ENCODE measurements at regions not wholly inside any gene's neighbourhood (a gene's known extent, or its start where the extent isn't known, plus 50 kb on each side); places are given as distances from the start of the nearest gene placed in this dataset. TPM values are rescaled to one million over a fixed set of nuclear protein-coding genes. Genes with fewer than 3 reads are reported as not detected.
A peak's percentile ranks its signal among the peaks of the same experiment; 100 is the strongest.

DNA sequence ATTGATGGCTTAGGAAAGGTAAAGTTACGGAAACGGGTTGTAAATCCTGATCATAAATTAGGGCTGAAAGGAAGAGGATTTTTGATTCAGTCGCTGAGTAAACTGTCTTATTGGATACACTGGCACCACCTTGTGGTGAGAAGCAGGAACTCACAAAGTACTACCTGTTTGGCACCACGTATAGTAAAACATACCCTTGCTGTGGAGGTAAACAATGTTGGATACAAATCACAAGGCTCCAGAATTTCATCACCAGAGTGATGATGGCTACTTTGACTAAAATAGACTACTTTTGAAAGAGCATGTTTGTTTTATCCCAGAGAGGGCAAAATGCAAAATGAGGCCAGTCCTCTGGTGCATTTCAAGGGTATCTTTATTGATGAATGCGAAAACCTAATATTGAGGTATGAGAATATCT is 216.9 kb downstream of the IGSF11 start:
- intact Hi-C loops (cut with micrococcal nuclease), result loop anchor here (5.0 kb wide), 1 partner anchor 1800 kb away; no protein-coding TSS in a partner anchor
- CTCF ChIA-PET, result interaction anchor here (0.7 to 1.3 kb wide), 3 partner anchors 9 to 278 kb away, joined by 3 to 4 read pairs (median 3); no protein-coding TSS in a partner anchor
- DNase-seq, result peak; percentile 38
- H3K36me3 Mint-ChIP-seq, result no peaks in the 10 kb centered on the region
- H3K27ac Mint-ChIP-seq, result no peak overlapping the region
- H3K4me3 Mint-ChIP-seq, result no peak overlapping the region
- H3K9me3 Mint-ChIP-seq, result no peaks in the 10 kb centered on the region
- POLR2A ChIA-PET, result no interaction called here
- H3K27me3 Mint-ChIP-seq, result peaks cover 5% of the 10 kb centered on the region
- H3K4me1 Mint-ChIP-seq (ENCODE audit: low read depth), result no peaks in the 10 kb centered on the region

- intact Hi-C loops (cut with micrococcal nuclease), result loop anchor here (5.0 kb wide), 1 partner anchor 1801 kb away; no protein-coding TSS in a partner anchor
Observed at GRCh38 chr3:118818386-118818785, 216.3 kb downstream of the IGSF11 start.

GRCh38 chr3:118823626-118824025 is 211.0 kb downstream of the IGSF11 start:
- ChIA-PET POLR2A (no interaction called here), CTCF (no interaction called here)
- H3K36me3 Mint-ChIP-seq, result no peaks in the 10 kb centered on the region
- no peaks in the 10 kb centered on the region for H3K4me1 Mint-ChIP-seq (ENCODE audit: low read depth)
- H3K4me3 Mint-ChIP-seq, result no peak overlapping the region
- no peak overlapping the region for H3K27ac Mint-ChIP-seq
- intact Hi-C loops (cut with micrococcal nuclease), result no loop called here
- H3K27me3 Mint-ChIP-seq, result peaks cover 2% of the 10 kb centered on the region
- H3K9me3 Mint-ChIP-seq, result no peaks in the 10 kb centered on the region
- DNase-seq, result no peak

More at GRCh38 chr3:118818386-118818785, 216.3 kb downstream of the IGSF11 start:
- no peaks in the 10 kb centered on the region for H3K36me3 Mint-ChIP-seq
- no peaks in the 10 kb centered on the region for H3K4me1 Mint-ChIP-seq (ENCODE audit: low read depth)
- H3K27ac Mint-ChIP-seq, result no peak overlapping the region
- ChIA-PET POLR2A (no interaction called here), CTCF (interaction anchor here (0.7 to 1.3 kb wide), 4 partner anchors 8 to 277 kb away, joined by 3 to 4 read pairs (median 3); no protein-coding TSS in a partner anchor)
- H3K9me3 Mint-ChIP-seq, result no peaks in the 10 kb centered on the region
- peaks cover 5% of the 10 kb centered on the region for H3K27me3 Mint-ChIP-seq
- no peak overlapping the region for H3K4me3 Mint-ChIP-seq
- DNase-seq, result no peak

DNA sequence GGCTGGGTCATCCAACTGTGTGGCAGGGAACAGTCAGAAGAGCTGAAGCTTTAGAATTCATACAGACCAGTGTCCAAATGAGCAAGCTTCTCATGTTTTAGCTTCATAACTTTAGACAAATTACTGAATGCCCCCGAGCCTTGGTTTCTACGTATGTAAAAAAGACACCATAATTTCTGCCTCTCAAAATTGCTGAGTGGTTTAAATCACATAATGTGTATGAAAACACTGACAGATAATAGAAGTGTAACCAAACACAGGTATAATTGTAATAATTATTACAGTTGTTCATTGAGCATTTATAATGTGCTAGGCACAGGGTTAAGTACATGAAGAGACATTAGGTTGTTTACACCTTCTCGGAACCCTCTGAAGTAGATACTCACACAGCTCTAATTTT is 207.2 kb downstream of the IGSF11 start:
- Mint-ChIP-seq H3K4me3 (no peak overlapping the region), H3K36me3 (no peaks in the 10 kb centered on the region), H3K27me3 (peaks cover 2% of the 10 kb centered on the region), H3K4me1 (ENCODE audit: low read depth) (no peaks in the 10 kb centered on the region), H3K27ac (no peak overlapping the region), H3K9me3 (no peaks in the 10 kb centered on the region)
- CTCF ChIA-PET, result interaction anchor here (1.6 kb wide), 1 partner anchor 9 kb away, joined by 4 read pairs; no protein-coding TSS in a partner anchor
- POLR2A ChIA-PET, result no interaction called here
- intact Hi-C loops (cut with micrococcal nuclease), result no loop called here
- DNase-seq, result no peak

DNA sequence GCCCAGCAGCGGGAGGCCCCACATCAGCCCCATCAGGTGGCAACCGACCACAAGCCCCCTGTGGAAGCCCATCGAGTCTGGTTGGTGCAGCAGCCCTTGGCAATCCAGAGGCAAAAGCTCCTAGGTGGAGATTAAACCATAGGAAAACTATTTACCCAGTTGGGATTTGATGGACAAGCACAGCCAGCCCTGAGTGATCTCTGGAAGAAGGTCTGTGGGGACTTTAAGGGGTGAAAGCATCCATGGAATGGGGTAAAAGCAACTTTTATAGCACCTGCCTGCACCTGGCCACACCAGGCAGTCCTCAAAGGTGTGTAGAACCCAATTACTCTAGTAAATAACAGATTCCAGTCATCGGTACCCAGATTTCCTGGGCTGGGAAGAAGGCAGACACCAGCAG is 206.3 kb downstream of the IGSF11 start:
- Mint-ChIP-seq H3K4me1 (ENCODE audit: low read depth) (no peaks in the 10 kb centered on the region), H3K9me3 (no peaks in the 10 kb centered on the region), H3K27ac (no peak overlapping the region), H3K4me3 (no peak overlapping the region), H3K27me3 (peaks cover 2% of the 10 kb centered on the region), H3K36me3 (no peaks in the 10 kb centered on the region)
- ChIA-PET POLR2A (no interaction called here), CTCF (no interaction called here)
- DNase-seq, result no peak
- intact Hi-C loops (cut with micrococcal nuclease), result no loop called here

GRCh38 chr3:118833075-118833474 is 201.6 kb downstream of the IGSF11 start:
- no peaks in the 10 kb centered on the region for H3K36me3 Mint-ChIP-seq
- H3K4me3 Mint-ChIP-seq, result no peak overlapping the region
- no peaks in the 10 kb centered on the region for H3K4me1 Mint-ChIP-seq (ENCODE audit: low read depth)
- peaks cover 7% of the 10 kb centered on the region for H3K27me3 Mint-ChIP-seq
- peaks cover under 1% of the 10 kb centered on the region for H3K9me3 Mint-ChIP-seq
- DNase-seq, result no peak
- CTCF ChIA-PET, result interaction anchor here (0.6 to 0.9 kb wide), 2 partner anchors 16 to 116 kb away, joined by 3 read pairs; no protein-coding TSS in a partner anchor
- POLR2A ChIA-PET, result no interaction called here
- intact Hi-C loops (cut with micrococcal nuclease), result no loop called here
- no peak overlapping the region for H3K27ac Mint-ChIP-seq

DNA sequence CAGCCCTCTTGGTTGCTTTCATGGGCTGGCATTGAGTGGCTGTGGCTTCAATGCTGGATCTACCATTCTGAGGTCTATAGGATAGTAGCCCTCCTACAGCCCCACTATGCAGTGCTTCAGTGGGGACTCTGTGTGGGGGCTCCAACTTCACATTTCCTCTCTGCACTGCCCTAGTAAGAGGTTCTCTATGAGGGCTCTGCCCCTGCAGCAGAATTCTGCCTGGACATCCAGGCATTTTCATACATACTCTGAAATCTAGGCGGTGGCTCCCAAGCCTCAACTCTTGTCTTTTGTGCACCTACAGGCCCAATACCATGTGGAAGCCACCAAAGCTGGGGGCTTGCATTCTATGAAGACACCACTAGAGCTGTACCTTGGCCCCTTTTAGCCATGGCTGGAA is 195.8 kb downstream of the IGSF11 start:
- H3K9me3 Mint-ChIP-seq, result peaks cover 46% of the 10 kb centered on the region

GRCh38 chr3:118842147-118842863 is 192.3 kb downstream of the IGSF11 start:
- no peak overlapping the region for H3K4me3 Mint-ChIP-seq
- H3K27ac Mint-ChIP-seq, result no peak overlapping the region
- no peak for DNase-seq
- peaks cover 3% of the 10 kb centered on the region for H3K36me3 Mint-ChIP-seq
- intact Hi-C loops (cut with micrococcal nuclease), result no loop called here
- peaks cover 4% of the 10 kb centered on the region for H3K27me3 Mint-ChIP-seq
- CTCF ChIA-PET, result no interaction called here
- POLR2A ChIA-PET, result no interaction called here
- H3K9me3 Mint-ChIP-seq, result peaks cover 48% of the 10 kb centered on the region
- H3K4me1 Mint-ChIP-seq (ENCODE audit: low read depth), result no peaks in the 10 kb centered on the region

More for the DNA sequence above, 195.8 kb downstream of the IGSF11 start:
- no peak overlapping the region for H3K27ac Mint-ChIP-seq
- ChIA-PET CTCF (no interaction called here), POLR2A (no interaction called here)
- no peaks in the 10 kb centered on the region for H3K4me1 Mint-ChIP-seq (ENCODE audit: low read depth)
- H3K27me3 Mint-ChIP-seq, result peaks cover 11% of the 10 kb centered on the region
- no peak for DNase-seq
- intact Hi-C loops (cut with micrococcal nuclease), result no loop called here
- no peak overlapping the region for H3K4me3 Mint-ChIP-seq
- peaks cover 3% of the 10 kb centered on the region for H3K36me3 Mint-ChIP-seq

DNA sequence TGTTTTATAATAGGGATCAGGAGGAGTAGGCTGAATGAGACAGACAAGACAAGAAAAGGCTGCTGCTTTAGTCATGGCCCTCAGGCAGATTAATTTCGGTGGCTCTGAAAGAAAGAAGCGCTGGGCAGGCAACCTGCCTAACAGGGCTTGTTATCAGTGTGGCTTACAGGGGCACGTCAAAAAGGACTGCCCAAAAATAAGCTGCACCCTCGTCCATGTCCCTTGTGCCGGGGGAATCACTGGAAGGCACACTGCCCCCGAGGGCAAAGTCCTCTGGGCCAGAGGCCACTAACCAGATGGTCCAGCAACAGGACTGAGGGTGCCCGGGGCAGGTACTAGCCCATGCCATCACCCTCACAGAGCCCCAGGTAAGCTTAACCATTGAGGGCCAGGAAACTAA is 188.5 kb downstream of the IGSF11 start:
- POLR2A ChIA-PET, result no interaction called here
- DNase-seq, result no peak
- Mint-ChIP-seq H3K27me3 (no peaks in the 10 kb centered on the region), H3K4me1 (ENCODE audit: low read depth) (no peaks in the 10 kb centered on the region), H3K27ac (no peak overlapping the region), H3K36me3 (peaks cover 2% of the 10 kb centered on the region), H3K9me3 (peaks cover 26% of the 10 kb centered on the region), H3K4me3 (no peak overlapping the region)
- CTCF ChIA-PET, result no interaction called here
- intact Hi-C loops (cut with micrococcal nuclease), result no loop called here

Small RNAs in the stretch of these regions (microRNA-seq; reads per million reads assigned to microRNA genes)
- gene MIR4447 (ENCODE audit: borderline microRNAs expressed, borderline number of aligned reads, borderline replicate concordance), result not detected
